HCEC 1CT (cell line): ENCODE measurements at regions not wholly inside any gene's neighbourhood (a gene's known extent, or its start where the extent isn't known, plus 50 kb on each side); places are given as distances from the start of the nearest gene placed in this dataset.
"Not testable (repeated sequence)": the region's sequence is repeated elsewhere in the genome, so short reads cannot be mapped to it uniquely, and the experiment has no call there.

Experiments used
- DNase-seq: peaks from one replicate; pipeline ENCODE4 v3.0.0-alpha.2; 2017

GRCh38 chr21:10367586-10367985 lies 153.8 kb upstream of the TPTE start:
- not testable (repeated sequence) for DNase-seq

GRCh38 chr21:10368323-10368798 lies 153.0 kb upstream of the TPTE start:
- not testable (repeated sequence) for DNase-seq

GRCh38 chr21:10369289-10369688 lies 152.1 kb upstream of the TPTE start:
- DNase-seq = not testable (repeated sequence)

- DNase-seq = not testable (repeated sequence)
Measured at GRCh38 chr21:10377758-10378157, 143.6 kb upstream of the TPTE start.

GRCh38 chr21:10379816-10380215 lies 141.6 kb upstream of the TPTE start:
- not testable (repeated sequence) for DNase-seq

GRCh38 chr21:10381687-10382060 lies 139.7 kb upstream of the TPTE start:
- not testable (repeated sequence) for DNase-seq

- DNase-seq = not testable (repeated sequence)
Measured at GRCh38 chr21:10382135-10382534, 139.2 kb upstream of the TPTE start.

GRCh38 chr21:10382580-10382979 lies 138.8 kb upstream of the TPTE start:
- not testable (repeated sequence) for DNase-seq

GRCh38 chr21:10383571-10383970 lies 137.8 kb upstream of the TPTE start:
- not testable (repeated sequence) for DNase-seq

- DNase-seq = not testable (repeated sequence)
Measured at GRCh38 chr21:10384304-10384861, 137.0 kb upstream of the TPTE start.

- DNase-seq = not testable (repeated sequence)
Measured at GRCh38 chr21:10385202-10385601, 136.2 kb upstream of the TPTE start.

- DNase-seq = not testable (repeated sequence)
Measured at GRCh38 chr21:10385898-10386527, 135.4 kb upstream of the TPTE start.

- DNase-seq = not testable (repeated sequence)
Measured at GRCh38 chr21:10387692-10388450, 133.5 kb upstream of the TPTE start.

- not testable (repeated sequence) for DNase-seq
Measured at GRCh38 chr21:10388625-10389024, 132.8 kb upstream of the TPTE start.

GRCh38 chr21:10392301-10392700 lies 129.1 kb upstream of the TPTE start:
- DNase-seq = not testable (repeated sequence)

GRCh38 chr21:10395963-10396362 lies 125.4 kb upstream of the TPTE start:
- not testable (repeated sequence) for DNase-seq

GRCh38 chr21:10397495-10397915 lies 123.9 kb upstream of the TPTE start:
- not testable (repeated sequence) for DNase-seq

- not testable (repeated sequence) for DNase-seq
Measured at GRCh38 chr21:10398692-10399489, 122.5 kb upstream of the TPTE start.

GRCh38 chr21:10400622-10401361 lies 120.6 kb upstream of the TPTE start:
- DNase-seq = not testable (repeated sequence)

GRCh38 chr21:10402461-10402860 lies 118.9 kb upstream of the TPTE start:
- not testable (repeated sequence) for DNase-seq

- not testable (repeated sequence) for DNase-seq
Measured at GRCh38 chr21:10405331-10405730, 116.1 kb upstream of the TPTE start.

- DNase-seq = not testable (repeated sequence)
Measured at GRCh38 chr21:10409786-10410185, 111.6 kb upstream of the TPTE start.
